HUDEP-2 (cell line): ENCODE measurements at regions not wholly inside any gene's neighbourhood (a gene's known extent, or its start where the extent isn't known, plus 50 kb on each side); places are given as distances from the start of the nearest gene placed in this dataset.

Experiments
- DNase-seq, 76 experiments: peaks; one replicate each; lab custom pipeline; 2025; ENCODE audit not compliant: unreplicated experiment in 76 of 76; lab: John Stamatoyannopoulos, UW

DNA sequence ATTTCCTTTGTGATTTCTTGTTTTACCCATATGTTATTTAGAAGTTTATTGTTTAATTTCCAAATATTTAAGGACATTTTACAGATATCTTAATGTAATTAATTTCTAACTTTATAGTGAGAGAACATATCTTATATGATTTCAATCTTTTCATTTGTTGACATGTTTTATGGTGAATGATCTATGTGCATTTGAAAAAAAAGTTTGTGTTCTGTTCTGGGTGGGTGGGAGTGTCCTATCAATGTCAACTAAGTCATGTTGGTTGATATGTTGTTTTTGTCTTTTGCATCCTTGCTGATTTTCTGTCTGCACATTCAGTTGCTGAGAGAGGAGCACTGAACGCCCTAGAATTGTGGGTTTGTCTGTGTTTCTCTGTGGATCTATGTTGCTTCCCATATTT lies 50.3 kb upstream of the CBFA2T3 start:
- DNase-seq = no peak

DNA sequence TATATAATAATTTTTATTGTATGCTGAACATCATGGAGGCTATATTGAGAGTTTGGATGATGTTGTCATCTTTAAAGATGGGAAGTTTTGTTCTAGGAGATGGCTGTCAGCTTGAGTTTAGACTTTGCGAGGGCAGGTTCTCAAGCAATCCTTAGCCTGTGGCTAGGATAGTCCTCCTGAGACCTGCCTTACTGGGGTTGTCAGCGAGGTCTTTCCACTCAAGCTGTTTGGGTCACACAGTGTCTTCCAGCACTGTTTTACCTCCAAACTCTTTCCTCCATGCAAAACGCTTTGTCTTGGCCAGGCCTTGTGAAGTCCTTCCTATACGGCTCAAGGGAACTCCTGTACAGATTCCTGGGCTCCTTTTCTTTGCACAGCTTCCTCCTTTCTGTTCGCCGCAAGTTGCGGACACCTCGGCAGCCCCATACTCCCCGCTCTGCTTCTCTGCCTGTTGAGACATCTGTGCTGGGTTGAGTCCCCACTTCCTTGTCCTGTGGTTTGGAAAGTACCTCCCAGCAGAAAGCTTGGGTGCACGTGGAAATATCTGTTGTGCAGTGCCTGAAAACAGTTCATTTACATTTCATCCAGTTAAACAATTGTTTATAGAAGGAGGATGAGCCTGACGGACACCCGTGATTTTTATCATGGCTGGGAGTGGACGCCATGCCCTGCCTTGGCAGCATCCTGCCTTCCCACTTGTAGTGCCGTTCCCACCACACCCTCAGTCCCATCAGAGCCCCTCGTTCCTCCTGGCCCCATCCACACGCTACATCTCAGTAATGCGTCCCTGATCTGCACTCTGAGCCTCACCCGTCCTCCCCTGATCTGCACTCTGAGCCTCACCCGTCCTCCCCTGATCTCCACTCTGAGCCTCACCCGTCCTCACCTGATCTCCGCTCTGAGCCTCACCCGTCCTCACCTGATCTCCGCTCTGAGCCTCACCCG lies 55.0 kb upstream of the CBFA2T3 start:
- no peak for DNase-seq

DNA sequence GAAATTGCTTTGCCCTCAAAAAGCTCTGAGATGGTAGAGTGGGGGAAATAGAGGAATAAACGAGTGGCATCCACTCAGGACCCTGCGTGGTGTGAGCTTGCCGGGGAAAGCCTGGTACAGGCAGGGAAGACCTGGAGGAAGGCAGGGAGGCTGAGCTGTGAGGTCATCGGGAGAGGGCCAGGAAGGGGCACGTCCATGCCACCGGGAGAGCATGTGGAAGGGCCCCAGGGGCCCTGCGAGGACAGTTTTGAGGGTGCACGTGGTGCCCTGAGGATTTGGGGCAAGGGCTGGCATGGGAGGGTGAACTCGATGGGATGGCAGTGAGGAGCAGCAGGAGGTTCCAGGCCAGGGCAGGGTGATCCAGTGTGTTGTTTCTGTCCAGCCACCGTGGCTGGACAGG lies 56.3 kb upstream of the CBFA2T3 start:
- no peak for DNase-seq

DNA sequence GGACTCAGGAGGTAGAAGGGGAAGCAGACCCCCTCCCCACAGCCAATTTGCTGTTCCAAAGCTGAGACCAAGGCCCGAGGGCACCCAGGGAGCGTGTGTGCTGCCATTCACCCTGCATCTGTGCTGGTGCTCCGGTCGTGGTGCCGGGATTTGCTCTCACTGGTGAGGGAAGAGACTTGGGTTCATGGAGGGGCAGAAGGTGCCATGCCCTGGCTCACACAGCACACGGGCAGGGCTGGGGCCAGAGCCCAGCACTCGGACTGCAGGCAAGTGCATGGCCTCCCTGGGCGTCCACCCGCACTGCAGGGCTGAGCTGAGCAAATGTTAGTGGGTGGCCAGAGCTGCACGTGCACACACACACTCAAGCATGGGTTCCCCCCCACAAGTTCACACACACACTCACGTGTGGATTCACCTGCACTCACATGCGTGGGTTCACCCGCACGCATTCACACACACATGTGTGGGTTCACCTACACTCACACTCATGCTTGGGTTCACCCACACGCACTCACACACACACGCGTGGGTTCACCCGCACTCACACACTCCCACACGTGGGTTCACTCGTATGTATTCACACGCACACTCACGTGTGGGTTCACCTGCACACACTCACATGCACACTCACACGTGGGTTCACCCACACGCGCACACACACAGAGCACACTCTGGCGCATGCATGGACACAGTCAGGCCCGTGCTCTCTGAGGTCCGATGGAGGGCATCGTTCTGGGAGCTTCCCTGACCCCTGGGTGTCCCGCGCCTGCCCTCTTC lies 57.0 kb upstream of the CBFA2T3 start:
- DNase-seq = no peak

DNA sequence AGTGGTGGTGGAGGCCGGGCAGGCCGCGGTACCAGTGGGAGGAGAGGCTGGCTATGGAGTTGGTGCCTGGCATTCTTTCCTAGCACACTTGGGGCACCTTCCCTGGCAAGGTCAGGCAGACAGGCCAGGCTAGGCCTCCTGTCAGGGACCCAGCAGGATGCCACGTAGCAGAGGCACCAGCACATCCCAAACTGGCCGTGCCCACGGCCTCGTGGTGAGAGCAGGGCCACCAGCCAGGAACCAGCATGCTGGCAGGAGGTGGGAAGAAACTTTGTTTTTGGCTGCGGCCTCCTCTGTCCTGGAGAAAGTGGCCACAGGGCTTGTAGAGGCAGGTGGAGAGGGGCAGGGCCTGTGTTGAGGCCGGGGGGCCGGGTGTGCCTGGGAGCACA lies 57.6 kb upstream of the CBFA2T3 start:
- DNase-seq = no peak

DNA sequence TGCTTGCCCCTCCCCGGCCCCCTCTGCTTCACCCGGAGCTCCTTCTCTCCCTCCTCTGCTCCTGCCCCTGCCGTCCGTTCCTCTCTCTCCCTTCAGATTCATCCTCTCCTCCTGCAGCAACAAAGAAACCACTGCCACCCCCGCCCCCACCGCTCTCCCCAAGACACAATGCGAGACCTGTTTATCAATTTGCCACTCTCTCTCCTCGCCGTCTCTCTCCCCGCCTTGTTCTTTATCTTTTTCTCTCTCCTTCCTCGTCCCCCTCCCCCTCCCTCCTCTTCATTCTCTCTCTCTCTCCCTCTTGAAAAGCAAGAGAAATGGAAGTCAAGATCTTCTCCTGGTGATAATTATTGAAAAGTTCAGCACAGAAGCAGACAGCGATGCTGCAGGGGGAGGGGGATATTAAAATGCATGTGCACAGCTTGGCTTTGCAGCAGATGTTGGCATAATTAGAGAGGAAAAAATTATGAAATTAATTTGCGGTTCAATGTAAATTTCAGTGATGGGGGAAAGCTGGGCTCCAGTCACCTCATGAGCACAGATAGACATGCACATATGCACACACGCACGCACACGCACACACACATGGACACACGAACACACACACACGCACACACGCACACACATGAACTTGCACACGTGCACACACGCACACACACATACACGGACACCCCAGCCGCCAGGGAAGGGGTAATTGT lies 58.1 kb upstream of the CBFA2T3 start:
- peak in 40 of 76 experiments; percentile 5 to 55 (median 30) for DNase-seq

DNA sequence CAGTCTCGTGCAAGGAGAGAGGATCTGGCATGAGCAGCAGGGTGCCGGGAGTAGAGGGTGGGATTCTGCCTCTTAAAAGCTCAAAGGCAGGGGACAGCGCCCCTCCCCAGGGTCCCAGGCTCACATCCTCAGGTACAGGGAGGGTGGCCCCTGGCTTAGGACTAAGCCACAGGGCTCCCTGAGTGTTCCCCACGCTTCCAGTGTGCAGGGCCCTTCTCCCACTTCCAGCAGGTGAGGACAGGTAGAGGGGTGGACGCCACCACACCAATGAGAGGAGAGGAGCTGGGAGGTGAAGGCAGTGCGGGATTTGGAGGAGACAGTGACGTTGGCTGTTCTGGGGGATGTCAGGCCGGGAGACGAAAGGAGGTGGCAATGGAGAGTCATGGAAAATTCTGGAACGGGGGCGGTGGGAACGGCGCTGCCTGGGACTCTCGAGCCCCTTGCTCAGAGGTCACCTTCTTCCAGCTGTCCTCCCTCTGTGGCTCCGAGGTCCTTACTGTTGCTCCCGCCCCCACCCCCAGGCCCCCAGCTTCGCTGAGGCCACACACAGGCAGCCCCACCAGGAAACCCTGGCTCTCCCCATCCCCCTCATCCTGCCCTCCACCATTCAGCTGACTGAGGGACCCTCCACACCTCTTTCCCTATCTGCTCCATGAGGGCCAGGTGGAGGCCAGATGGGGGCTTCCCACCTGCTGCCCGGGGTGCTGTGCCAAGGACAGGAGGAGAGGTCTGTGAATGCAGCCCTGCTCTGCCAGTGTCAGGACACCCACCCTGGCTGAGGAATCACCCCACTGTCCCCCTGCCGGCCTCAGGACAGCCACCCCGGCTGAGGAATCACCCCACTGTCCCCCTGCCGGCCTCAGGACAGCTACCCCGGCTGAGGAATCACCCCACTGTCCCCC lies 57.7 kb upstream of the ACSF3 start:
- no peak for DNase-seq

DNA sequence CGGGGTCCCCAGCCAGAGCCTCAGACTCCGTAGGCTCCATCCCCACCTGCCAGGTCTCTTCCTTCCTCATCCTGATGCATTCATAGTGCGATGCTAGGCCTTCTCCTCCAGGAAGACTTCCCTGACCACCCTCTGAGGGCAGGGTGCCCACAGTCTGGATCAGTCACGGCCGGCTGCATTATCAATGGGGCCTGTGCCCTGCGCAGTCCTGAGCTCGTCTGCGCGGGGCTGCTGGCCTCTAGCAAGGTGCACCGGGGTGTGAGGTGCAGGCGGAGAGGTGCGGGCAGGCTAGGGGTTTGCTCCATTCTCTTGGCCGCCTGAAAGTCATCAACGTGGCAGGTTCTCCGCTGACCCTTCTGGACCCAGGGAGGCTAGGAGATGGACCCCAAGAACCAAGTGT lies 56.9 kb upstream of the ACSF3 start:
- DNase-seq = no peak

DNA sequence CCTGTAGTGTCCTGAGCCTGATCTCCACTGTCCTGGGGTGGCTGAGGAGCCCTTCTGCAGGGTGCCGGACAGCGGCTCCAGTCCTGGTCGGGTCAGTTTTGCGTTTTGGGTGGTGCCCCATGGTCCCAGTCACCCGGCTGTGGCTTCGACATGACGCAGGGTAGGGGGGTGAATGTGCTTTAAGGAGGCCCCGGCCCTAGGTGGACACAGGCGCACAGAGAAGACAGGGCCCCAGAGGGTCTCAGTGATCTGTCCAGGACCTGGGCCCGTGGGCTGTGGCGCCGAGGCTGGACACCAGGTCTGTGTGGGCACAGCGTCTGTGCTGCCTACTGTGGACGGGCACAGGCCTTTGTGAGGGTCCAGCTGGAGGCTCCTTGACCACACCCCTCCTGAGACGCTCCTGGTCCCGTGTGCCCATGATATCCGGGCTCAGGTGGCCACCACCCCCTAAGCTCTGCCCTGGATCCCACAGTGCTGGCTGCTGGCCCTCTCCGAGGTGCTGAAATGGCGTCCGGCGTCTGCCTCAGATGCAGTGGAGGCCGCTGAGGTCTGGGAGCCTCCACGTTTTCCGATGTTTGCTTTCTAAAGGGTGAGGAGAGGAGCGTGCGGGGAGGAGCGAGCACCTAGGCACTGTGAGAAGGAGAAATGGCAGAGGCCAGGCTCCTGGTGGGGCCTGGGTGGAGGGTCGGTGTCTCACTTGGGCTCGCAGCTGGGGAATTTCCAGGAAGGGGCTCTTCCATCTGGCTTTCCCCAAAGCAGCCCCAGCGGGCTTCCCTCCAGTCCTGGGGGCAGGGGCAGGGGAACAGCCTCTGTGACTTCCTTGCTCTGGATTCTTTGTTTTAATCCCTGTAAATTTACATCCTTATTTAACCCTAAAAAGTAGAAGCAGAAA lies 56.1 kb upstream of the ACSF3 start:
- peak in 38 of 76 experiments; percentile 7 to 63 (median 30) for DNase-seq

DNA sequence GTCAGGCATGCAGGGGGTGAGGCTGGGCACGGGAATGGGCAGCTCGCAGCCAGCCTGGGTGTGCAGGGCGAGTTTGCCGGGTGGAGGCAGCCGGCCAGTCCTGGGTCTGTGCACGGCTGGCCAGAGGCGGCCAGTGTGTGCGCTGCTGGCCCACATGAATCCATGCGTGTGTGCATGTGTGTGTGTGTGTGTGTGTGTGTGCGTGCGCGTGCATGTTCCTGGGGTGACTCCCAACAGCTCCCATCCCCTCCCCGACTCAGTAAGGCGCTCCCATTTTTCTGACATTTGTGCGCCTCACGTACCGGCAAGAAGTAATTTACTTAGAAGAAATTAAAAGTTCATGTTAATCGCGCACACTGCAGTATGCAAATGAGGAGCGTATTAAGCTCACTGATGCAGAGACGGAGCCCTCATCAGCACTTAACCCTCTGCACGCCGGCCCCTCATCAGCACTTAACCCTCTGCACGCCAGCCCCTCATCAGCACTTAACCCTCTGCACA lies 55.4 kb upstream of the ACSF3 start:
- no peak for DNase-seq

DNA sequence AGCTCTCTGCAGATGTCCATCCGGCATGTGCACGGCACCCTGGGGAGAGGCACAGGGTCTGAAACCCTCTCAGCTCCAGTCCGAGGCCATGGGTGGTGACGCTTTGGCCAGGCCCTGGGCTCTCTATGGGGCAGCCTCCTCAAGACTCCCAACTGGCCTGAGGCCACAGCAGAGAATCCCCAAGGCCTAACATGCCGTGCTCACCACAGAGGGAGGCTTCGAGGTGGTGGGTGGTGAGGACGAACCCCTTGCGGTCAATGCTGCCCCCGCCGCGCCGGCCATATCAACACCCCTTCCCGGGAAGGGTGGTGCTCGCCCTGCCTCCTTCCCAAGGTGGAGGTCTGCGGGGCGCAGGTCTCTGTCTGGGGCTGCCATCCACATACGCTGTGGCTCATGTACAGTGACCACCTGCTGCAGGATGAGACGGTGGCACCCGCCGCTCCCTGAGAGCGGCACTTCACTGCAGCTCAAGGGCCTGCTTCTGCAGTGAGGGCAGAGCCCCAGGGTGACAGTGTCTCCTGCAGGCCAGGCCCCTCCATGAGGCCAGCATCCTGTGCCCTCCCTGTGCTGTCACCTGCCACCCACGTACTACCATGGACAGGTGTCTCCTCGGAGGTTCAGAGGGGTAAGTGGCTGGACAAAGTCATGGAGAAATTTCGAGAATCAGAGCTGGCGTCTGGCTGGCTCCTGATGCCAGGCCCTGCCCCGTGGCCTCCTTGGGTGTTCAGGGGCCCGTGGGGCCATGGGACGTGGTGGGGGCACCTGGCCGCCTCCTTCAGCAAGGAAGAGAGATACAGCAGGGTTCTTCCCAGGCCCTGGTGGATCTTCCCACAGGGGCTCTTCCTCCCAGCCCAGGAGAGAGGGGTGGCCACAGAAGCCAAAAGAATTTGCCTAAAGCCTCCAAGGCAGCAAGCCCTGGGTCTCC lies 54.6 kb upstream of the ACSF3 start:
- no peak for DNase-seq

DNA sequence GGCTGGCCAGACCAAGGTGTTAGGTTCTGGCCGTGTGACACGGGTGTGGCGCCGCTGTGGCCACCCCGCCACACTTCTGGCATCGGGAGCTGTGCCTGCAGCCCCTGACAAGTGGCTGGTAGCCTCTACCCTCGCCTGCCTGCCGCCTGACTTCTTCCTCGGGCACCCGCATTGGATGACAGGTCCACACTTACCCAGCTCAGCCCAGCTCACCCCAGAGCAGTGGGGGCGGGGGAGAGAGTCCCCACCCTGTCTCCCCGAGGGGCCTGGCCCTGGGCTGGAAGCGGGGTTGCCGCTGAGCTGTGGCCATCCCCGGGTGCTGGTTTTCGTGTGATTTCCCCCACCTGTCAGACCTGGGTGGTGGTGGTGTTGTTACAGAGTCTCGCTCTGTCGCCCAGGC lies 53.9 kb upstream of the ACSF3 start:
- no peak for DNase-seq

DNA sequence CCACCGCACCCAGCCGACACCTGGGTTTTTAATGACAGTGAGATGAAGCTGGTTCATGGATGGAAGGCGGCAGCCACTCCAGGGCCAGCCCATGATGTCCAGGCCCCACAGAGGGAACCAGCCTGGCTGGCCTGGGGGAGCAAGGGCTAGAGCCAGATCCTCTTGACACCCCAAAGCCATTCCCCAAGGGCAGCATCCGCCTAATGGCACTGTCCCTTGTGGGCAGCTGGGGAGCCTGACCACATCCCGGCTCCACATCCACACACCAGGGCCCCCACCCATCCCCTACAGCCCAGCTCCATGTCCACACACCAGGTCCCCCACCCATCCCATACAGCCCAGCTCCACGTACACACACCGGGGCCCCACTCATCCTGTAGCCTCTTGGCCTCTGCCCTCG lies 53.3 kb upstream of the ACSF3 start:
- DNase-seq = no peak

DNA sequence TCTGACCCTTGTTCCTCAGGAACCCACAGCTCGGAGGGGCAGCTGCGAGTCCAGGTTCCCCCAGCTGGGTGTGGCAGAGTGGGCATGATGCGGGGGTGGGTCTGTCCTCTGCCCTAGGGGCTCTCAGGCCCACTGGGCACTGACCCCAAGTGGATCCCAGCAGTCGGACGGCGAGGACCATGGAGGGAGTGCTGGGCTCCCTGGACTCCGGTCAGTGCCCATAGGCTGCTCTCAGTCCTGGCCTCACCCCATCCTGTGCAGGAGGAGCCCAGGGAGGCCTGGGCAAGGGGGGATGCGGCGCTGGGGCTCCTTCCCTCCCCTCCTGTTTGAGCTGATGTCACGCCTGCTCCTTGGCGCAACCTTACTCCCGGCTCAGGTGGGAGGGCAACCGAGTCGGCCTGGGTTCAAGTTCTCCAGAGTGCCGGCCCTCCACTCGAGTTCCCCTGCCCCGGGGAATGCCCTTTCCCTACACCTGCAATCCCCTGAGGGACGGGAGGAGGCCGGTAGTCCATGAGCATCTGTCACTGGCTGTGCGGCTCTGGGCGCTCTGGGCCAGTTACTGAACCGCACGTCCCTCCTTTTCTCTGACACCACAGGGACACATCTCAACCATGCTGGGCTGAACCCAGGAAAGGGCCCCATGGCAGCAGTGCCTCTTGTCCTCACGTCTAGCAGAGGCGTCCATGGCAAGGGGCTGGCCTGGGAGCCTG lies 52.6 kb upstream of the ACSF3 start:
- DNase-seq = no peak

DNA sequence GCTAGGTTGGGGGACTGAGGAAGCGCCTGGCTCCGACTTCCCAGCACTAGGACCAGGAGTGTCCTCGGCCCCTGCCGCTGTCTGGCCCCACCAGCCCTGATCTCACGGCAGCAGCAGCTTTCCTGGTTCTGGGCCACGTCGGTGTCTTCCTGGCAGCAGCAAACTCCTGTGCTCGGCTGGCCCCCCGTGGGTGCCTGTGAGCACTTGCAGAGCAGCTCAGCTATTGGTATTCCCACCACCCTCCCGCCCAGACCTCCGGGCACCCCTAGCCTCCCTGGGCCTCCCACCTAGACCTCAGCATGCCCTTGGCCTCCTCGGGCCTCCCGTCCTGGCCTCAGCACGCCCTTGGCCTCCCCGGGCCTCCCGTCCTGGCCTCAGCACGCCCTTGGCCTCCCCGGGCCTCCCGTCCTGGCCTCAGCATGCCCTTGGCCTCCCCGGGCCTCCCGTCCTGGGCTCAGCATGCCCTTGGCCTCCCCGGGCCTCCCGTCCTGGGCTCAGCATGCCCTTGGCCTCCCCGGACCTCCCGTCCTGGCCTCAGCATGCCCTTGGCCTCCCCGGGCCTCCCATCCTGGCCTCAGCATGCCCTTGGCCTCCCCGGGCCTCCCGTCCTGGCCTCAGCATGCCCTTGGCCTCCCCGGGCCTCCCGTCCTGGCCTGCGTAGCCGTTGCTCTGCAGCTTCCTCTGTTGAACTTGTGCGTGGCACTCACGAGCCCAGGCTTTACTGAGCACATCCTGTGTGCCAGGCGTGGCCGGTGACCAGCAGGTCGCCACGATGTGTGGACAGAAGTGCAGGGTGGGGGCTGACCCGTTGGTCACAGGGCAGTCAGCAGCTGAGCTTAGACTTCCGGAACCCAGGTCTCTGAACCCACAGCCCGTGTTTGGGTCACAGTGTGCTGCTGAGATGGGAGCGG lies 51.8 kb upstream of the ACSF3 start:
- no peak for DNase-seq
